ENCODE measurements at regions not wholly inside any gene's neighbourhood (a gene's known extent, or its start where the extent isn't known, plus 50 kb on each side); places are given as distances from the start of the nearest gene placed in this dataset.

DNA sequence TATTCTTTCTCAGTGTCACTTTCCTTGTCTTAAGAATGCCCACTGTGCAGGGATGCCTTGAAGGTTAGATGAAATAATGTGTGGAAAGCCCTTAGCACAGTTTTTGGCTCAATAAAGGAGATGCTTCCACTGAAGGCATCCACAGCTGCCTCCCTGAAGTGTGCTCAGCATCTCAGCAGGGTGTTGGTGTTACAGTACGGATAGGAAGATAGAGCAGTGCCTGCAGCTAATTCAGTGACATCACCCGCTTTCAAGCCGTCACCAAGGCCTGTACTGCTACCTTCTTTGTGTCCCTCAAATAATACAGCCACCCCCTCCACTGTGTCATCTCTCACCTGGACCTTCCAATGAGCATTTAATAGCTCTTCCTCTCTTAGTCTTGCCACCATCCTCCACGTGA is 59.0 kb downstream of the NDUFS5 start:
- Mint-ChIP-seq H3K4me3 (no peak overlapping the region), H3K36me3 (ENCODE audit: low read depth) (no peaks in the 10 kb centered on the region), H3K27ac (ENCODE audit: unreplicated experiment) (no peak overlapping the region), H3K27me3 (ENCODE audit: low read depth) (peaks cover 30% of the 10 kb centered on the region), H3K4me1 (peaks cover 24% of the 10 kb centered on the region), H3K9me3 (no peaks in the 10 kb centered on the region)
- no peak for DNase-seq (ENCODE audit: low read depth, low spot score)
- TF ChIP-seq, protein P1, sequence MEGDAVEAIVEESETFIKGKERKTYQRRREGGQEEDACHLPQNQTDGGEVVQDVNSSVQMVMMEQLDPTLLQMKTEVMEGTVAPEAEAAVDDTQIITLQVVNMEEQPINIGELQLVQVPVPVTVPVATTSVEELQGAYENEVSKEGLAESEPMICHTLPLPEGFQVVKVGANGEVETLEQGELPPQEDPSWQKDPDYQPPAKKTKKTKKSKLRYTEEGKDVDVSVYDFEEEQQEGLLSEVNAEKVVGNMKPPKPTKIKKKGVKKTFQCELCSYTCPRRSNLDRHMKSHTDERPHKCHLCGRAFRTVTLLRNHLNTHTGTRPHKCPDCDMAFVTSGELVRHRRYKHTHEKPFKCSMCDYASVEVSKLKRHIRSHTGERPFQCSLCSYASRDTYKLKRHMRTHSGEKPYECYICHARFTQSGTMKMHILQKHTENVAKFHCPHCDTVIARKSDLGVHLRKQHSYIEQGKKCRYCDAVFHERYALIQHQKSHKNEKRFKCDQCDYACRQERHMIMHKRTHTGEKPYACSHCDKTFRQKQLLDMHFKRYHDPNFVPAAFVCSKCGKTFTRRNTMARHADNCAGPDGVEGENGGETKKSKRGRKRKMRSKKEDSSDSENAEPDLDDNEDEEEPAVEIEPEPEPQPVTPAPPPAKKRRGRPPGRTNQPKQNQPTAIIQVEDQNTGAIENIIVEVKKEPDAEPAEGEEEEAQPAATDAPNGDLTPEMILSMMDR (conservative IDR thresholded peaks at IDR 0.05), result no peak

DNA sequence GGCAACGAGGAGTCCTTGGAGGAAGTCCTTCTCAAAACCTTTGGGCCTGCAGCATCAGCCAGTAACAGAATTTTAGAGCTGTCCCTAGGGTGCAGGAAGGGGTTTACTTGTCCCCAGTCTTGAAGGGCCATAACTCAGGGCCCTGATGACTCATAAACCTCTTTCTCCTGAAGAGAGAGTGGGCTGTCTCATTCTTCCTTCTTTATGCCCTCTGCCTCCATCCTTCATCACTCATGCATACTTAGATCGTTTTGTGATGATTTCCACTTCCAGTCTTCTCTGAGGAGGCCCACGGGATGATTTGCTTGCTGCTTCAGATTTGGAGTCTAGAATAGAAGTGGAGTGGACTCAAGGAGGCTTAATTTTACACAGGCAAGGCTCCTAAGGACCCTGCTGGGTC is 60.2 kb downstream of the NDUFS5 start:
- H3K36me3 Mint-ChIP-seq (ENCODE audit: low read depth), result no peaks in the 10 kb centered on the region
- TF ChIP-seq, protein P1 (conservative IDR thresholded peaks at IDR 0.05), result no peak
- peak overlapping the region; percentile 15 for H3K27ac Mint-ChIP-seq (ENCODE audit: unreplicated experiment)
- DNase-seq (ENCODE audit: low read depth, low spot score), result no peak
- H3K4me3 Mint-ChIP-seq, result peak overlapping the region; percentile 32
- peaks cover 21% of the 10 kb centered on the region for H3K4me1 Mint-ChIP-seq
- no peaks in the 10 kb centered on the region for H3K9me3 Mint-ChIP-seq
- H3K27me3 Mint-ChIP-seq (ENCODE audit: low read depth), result peaks cover 24% of the 10 kb centered on the region

DNA sequence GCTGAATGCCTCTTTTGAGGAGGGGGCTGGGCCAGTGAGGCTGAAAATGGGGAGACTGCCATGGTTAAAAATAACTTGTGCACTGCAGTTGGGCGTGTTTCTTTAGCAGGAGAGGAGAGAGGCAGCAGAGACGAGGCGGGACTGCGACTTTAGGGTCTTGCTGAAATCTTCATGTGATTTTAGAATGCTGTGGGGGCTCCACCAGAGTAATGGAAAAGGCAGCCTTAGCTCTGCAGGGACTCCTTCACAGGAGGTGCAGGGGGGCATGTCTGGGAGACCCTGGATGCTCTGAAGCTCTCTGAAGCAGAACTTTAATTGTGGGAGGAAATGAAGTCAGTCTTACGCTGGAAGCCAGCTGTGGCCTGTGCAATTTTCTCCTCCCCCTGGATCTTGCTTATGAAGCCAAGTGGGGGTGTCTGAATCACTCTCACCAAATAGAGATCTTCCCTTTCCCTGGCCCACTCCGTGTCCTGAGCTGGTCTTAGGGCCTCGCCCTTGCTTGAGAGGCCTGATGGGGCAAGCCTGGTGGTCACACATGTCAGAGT is 60.8 kb downstream of the NDUFS5 start:
- H3K9me3 Mint-ChIP-seq, result no peaks in the 10 kb centered on the region
- H3K4me3 Mint-ChIP-seq, result peak overlapping the region; percentile 32
- DNase-seq (ENCODE audit: low read depth, low spot score), result no peak
- TF ChIP-seq, protein P1 (conservative IDR thresholded peaks at IDR 0.05), result no peak
- no peaks in the 10 kb centered on the region for H3K36me3 Mint-ChIP-seq (ENCODE audit: low read depth)
- peak overlapping the region; percentile 15 for H3K27ac Mint-ChIP-seq (ENCODE audit: unreplicated experiment)
- peaks cover 24% of the 10 kb centered on the region for H3K27me3 Mint-ChIP-seq (ENCODE audit: low read depth)
- H3K4me1 Mint-ChIP-seq, result peaks cover 20% of the 10 kb centered on the region

DNA sequence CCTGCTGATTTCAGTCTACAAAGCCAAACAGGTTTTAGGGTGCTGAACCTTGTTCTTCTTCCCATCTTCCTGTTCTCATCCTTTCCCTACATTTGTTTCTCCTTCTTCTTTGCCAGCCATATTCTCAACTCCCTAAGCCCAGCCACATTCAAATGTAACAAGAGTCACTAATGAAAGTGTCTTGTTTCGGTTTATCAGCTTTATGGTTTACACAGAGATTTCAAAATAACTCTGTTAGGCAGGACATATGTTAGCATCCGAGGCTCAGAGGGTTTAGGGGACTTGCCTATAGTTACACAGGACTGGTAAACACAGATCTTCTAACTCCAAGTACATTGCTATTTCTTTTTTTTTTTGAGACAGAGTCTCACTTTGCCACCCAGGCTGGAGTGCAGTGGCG is 61.3 kb downstream of the NDUFS5 start:
- Mint-ChIP-seq H3K9me3 (no peaks in the 10 kb centered on the region), H3K27ac (ENCODE audit: unreplicated experiment) (no peak overlapping the region), H3K4me3 (no peak overlapping the region), H3K4me1 (peaks cover 19% of the 10 kb centered on the region), H3K27me3 (ENCODE audit: low read depth) (peaks cover 19% of the 10 kb centered on the region), H3K36me3 (ENCODE audit: low read depth) (no peaks in the 10 kb centered on the region)
- no peak for DNase-seq (ENCODE audit: low read depth, low spot score)
- TF ChIP-seq, protein P1 (conservative IDR thresholded peaks at IDR 0.05), result no peak

DNA sequence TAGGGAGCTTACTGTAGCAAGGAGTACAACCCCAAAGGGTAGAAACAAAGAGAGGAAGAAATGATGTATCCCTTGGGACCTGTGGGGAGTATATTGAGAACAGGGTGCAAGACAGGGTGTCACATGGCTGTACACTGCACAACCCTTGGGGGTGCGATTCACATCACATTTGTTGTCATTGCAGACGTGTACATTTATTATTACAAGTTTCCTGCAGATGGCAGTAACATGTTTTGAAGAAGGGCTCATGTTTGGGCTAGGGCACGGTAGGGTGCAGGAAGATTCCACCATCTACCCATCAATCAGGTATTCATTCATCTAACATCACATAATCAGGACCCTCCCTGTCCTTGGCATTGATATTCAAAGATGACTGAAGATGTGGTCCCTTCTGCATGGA is 62.5 kb downstream of the NDUFS5 start:
- no peak overlapping the region for H3K4me3 Mint-ChIP-seq
- peaks cover 18% of the 10 kb centered on the region for H3K4me1 Mint-ChIP-seq
- TF ChIP-seq, protein P1 (conservative IDR thresholded peaks at IDR 0.05), result no peak
- H3K27me3 Mint-ChIP-seq (ENCODE audit: low read depth), result peaks cover 10% of the 10 kb centered on the region
- no peaks in the 10 kb centered on the region for H3K36me3 Mint-ChIP-seq (ENCODE audit: low read depth)
- no peaks in the 10 kb centered on the region for H3K9me3 Mint-ChIP-seq
- no peak overlapping the region for H3K27ac Mint-ChIP-seq (ENCODE audit: unreplicated experiment)
- DNase-seq (ENCODE audit: low read depth, low spot score), result no peak
